WTC11 (cell line): ENCODE measurements at regions not wholly inside any gene's neighbourhood (a gene's known extent, or its start where the extent isn't known, plus 50 kb on each side); places are given as distances from the start of the nearest gene placed in this dataset.

Experiments used
- CREM ChIP-seq: sonication (generic); formaldehyde crosslinking; IDR thresholded peaks from 2 replicates; pipeline ENCODE4 v1.8.1; 2022; ENCODE audit warnings: mild to moderate bottlenecking, missing genetic modification reagents, moderate library complexity
- TP53 ChIP-seq: sonication (generic); formaldehyde crosslinking; IDR thresholded peaks from 2 replicates; pipeline ENCODE4 v1.8.1; 2023; ENCODE audit warnings: mild to moderate bottlenecking, missing genetic modification reagents
- ZNF232 ChIP-seq: sonication (generic); formaldehyde crosslinking; IDR thresholded peaks from 2 replicates; pipeline ENCODE4 v1.8.0; 2022; ENCODE audit warnings: mild to moderate bottlenecking, missing genetic modification reagents
- TF ChIP-seq, protein P1 (sequence below): fragments of 200-600 bp; IDR thresholded peaks from 2 replicates; pipeline ENCODE4 v1.8.0; 2022; ENCODE audit warnings: antibody characterized with exemption
- TF ChIP-seq, protein P2 (sequence below): sonication (generic); formaldehyde crosslinking; IDR thresholded peaks from 2 replicates; pipeline ENCODE4 v1.8.1; 2022; ENCODE audit warnings: mild to moderate bottlenecking, missing genetic modification reagents, moderate library complexity, borderline replicate concordance
- TF ChIP-seq, protein P3 (sequence below): sonication (generic); formaldehyde crosslinking; IDR thresholded peaks from 2 replicates; pipeline ENCODE4 v1.8.1; 2022; ENCODE audit warnings: missing genetic modification reagents, borderline replicate concordance
- TF ChIP-seq, protein P4 (sequence below): sonication (generic); formaldehyde crosslinking; IDR thresholded peaks from 2 replicates; pipeline ENCODE4 v1.8.0; 2022; ENCODE audit warnings: mild to moderate bottlenecking, missing genetic modification reagents
- TF ChIP-seq, protein P5 (sequence below): sonication (generic); formaldehyde crosslinking; IDR thresholded peaks from 2 replicates; pipeline ENCODE4 v1.8.1; 2022; ENCODE audit warnings: mild to moderate bottlenecking, moderate library complexity, missing genetic modification reagents

DNA sequence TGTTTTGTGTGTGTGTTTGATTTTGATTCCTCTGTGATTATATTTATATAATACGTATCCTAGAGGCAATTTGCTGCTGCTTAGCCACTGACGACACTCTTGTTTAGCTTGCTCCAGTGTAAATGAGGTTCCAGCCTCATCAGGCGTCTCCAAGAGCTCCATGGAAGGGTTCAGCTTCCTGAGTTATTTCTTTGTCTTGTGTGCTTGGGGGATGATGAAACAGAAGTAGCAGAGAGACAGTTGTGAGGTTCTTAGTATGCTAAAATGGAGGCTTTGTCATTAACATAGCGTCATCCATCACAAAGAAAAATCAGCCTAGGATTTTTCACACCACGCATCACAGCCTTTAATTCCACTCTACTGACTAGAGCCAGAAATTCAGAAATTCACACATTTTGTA lies 85.1 kb downstream of the KLF6 start:
- TF ChIP-seq, protein P1, sequence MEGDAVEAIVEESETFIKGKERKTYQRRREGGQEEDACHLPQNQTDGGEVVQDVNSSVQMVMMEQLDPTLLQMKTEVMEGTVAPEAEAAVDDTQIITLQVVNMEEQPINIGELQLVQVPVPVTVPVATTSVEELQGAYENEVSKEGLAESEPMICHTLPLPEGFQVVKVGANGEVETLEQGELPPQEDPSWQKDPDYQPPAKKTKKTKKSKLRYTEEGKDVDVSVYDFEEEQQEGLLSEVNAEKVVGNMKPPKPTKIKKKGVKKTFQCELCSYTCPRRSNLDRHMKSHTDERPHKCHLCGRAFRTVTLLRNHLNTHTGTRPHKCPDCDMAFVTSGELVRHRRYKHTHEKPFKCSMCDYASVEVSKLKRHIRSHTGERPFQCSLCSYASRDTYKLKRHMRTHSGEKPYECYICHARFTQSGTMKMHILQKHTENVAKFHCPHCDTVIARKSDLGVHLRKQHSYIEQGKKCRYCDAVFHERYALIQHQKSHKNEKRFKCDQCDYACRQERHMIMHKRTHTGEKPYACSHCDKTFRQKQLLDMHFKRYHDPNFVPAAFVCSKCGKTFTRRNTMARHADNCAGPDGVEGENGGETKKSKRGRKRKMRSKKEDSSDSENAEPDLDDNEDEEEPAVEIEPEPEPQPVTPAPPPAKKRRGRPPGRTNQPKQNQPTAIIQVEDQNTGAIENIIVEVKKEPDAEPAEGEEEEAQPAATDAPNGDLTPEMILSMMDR, result no peak
- TF ChIP-seq, protein P2, sequence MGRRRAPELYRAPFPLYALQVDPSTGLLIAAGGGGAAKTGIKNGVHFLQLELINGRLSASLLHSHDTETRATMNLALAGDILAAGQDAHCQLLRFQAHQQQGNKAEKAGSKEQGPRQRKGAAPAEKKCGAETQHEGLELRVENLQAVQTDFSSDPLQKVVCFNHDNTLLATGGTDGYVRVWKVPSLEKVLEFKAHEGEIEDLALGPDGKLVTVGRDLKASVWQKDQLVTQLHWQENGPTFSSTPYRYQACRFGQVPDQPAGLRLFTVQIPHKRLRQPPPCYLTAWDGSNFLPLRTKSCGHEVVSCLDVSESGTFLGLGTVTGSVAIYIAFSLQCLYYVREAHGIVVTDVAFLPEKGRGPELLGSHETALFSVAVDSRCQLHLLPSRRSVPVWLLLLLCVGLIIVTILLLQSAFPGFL (CRISPR knock-in tag), result no peak
- TF ChIP-seq ZNF232 (CRISPR knock-in tag) (no peak), CREM (CRISPR knock-in tag) (no peak), TP53 (CRISPR knock-in tag) (no peak)
- TF ChIP-seq, protein P3, sequence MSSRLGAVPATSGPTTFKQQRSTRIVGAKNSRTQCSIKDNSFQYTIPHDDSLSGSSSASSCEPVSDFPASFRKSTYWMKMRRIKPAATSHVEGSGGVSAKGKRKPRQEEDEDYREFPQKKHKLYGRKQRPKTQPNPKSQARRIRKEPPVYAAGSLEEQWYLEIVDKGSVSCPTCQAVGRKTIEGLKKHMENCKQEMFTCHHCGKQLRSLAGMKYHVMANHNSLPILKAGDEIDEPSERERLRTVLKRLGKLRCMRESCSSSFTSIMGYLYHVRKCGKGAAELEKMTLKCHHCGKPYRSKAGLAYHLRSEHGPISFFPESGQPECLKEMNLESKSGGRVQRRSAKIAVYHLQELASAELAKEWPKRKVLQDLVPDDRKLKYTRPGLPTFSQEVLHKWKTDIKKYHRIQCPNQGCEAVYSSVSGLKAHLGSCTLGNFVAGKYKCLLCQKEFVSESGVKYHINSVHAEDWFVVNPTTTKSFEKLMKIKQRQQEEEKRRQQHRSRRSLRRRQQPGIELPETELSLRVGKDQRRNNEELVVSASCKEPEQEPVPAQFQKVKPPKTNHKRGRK (CRISPR knock-in tag), result no peak
- TF ChIP-seq, protein P4, sequence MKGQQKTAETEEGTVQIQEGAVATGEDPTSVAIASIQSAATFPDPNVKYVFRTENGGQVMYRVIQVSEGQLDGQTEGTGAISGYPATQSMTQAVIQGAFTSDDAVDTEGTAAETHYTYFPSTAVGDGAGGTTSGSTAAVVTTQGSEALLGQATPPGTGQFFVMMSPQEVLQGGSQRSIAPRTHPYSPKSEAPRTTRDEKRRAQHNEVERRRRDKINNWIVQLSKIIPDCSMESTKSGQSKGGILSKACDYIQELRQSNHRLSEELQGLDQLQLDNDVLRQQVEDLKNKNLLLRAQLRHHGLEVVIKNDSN (CRISPR knock-in tag), result no peak
- TF ChIP-seq, protein P5, sequence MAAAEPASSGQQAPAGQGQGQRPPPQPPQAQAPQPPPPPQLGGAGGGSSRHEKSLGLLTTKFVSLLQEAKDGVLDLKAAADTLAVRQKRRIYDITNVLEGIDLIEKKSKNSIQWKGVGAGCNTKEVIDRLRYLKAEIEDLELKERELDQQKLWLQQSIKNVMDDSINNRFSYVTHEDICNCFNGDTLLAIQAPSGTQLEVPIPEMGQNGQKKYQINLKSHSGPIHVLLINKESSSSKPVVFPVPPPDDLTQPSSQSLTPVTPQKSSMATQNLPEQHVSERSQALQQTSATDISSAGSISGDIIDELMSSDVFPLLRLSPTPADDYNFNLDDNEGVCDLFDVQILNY, result no peak
